HG03432 (cell line): ENCODE measurements at regions not wholly inside any gene's neighbourhood (a gene's known extent, or its start where the extent isn't known, plus 50 kb on each side); places are given as distances from the start of the nearest gene placed in this dataset.

ENCODE experiments used
- ATAC-seq: cut with Tn5 transposase; IDR thresholded peaks from one replicate; pipeline ENCODE4 v1.9.1; 2021; ENCODE audit warnings: mild to moderate bottlenecking, moderate library complexity; ENCODE audit not compliant: unreplicated experiment

DNA sequence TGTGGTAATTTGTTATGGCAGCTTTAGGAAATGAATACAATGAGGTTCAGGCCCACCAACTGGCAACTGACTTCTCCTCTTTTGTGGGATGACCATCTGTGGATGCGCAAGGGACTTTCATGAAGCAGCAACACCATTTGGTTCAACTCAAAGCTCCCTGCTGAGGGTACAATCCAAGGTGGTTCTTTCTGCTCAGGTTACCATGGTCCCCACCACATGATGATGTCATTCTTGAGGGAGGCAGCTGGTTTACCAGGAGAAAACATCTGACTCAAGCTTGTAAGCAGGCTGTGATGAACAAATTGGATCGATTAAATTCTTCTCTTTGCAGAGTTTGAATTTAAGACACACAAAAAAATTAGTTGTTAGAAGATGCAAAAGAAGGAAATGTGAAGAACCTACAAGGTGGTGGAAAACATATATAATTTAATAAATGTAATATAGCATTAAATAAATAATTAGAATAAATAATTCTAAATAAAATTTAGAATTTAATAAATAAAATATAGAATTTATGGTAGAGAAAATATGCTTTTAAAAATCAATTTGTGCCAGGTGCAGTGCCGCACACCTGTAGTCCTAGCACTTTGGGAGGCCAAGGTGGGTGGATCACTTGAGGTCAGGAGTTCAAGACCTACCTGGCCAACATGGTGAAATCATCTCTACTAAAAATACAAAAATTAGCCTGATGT, 67.6 kb upstream of the ANKFN1 start:
- ATAC-seq, result no peak

DNA sequence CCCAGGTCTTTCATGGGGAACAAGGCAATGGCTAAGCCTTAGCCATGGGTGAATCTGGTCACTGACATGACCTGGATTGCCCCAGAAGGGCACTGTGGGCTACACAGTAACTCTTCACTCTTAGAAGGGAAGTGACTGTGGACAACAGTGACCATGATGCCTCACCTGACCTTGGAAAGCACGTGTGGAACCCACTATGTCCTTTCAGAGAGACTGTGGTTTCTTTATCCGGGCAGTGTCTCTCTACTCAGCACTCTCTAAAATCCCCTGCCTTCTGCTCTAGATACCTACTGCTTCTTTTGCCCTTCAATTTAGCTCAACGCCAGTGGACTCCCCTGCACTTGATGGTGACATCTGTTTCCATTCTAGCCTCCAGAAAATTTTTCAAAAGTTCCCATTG, 66.1 kb upstream of the ANKFN1 start:
- no peak for ATAC-seq

DNA sequence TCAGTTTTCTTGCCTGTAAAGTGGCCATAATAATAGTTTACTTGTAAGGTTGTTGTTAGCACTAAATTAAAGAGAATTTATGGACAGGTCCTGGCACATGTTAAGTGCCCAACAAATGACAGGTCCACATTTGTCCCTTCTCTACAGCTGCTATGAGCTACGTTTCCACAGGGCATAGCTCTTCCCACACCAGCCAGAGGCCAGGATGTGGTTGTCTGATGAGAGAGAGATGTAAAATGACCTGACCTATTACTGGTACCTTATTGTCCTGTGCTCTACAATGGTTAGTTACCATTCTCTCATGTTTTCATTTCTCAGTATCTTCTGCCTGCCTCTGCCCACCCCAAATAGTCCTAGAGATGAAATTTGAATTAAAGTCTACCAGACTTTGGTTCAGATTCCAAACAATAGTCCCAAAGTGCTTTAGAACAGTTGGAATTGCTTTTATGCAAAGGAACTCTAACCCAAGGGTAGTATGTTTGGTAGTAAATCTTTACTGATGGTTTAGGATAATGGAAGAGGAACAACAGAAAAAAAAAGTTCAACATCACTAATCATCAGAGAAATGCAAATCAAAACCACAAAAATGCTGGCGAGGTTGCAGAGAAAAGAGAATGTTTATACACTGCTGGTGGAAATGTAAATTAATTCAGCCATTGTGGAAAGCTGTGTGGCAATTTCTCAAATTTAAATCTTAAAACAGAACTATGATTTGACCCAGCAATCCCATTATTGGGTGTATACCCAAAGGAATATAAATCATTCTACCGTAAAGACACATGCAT, 57.1 kb upstream of the ANKFN1 start:
- ATAC-seq, result no peak

DNA sequence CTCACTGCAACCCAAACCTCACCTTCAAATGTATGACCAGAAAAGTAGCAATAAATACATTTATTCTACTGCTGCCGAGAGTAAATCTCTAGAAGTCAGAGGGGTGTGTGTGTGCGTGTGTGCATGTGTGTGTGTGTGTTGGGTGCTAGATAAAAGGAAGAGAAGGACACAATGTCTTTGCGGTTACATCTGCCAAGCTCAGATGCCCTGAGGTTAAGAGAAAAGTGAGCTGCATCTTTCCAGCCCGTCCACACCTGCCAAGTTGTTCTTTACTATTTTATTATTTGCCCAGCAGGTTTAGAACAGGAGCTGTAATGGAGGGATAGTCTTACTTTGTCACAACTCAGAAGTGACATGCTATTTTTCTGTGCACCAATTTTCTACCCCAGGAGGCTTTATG, 54.5 kb upstream of the ANKFN1 start:
- ATAC-seq, result no peak

DNA sequence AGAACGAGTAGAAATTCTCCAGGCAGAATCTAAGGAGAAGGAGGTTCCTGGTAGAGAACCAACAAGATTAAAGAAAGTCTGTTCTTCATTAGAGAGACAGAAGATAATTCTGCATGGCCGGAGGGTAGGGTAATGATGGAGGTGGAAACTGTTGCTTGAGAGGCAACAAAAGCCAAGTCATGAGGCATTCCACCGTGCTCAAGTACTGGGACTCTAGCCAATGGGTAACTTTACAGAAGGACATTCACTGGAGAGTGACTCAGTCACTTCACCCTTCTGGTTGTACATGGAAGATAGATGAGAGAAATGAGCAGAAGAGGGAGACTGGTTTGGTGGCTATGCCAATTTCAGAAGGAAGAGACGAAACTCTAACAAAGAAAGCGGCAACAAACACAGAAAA, 53.6 kb upstream of the ANKFN1 start:
- ATAC-seq, result no peak
